ENCODE measurements at regions not wholly inside any gene's neighbourhood (a gene's known extent, or its start where the extent isn't known, plus 50 kb on each side); places are given as distances from the start of the nearest gene placed in this dataset.

DNA sequence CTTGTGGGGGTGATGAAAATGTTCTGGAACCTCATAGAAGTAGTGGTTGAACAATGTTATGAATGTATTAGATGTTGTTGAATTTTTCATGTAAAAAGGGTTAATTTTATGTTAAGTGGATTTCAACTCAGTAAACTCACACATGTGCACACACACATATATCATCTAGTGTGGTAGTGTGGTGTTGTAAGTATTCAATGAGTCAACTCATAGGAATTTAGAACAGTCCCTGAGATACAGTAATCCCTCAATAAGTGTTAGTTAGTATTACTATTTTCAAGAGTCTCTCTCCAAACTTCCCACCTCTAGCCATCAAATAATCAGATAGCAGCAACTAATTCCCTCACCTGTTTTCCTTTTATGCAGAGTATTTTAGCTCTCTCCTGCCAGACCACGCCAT, 563.1 kb upstream of the JARID2 start:
- no peak overlapping the region for H3T11ph ChIP-seq (ENCODE audit: low read length)
- no peak overlapping the region for H2BK12ac ChIP-seq (ENCODE audit: insufficient read length, low read depth, low read length)
- H3K23ac ChIP-seq (ENCODE audit: insufficient read length, low read depth, low read length): no peak overlapping the region
- Mint-ChIP-seq H3K4me3 (no peak overlapping the region), H3K27me3 (ENCODE audit: low read depth) (peaks cover 24% of the 10 kb centered on the region), H3K36me3 (ENCODE audit: insufficient read depth in 1 of 3, low read depth in 3 of 3) (no peaks in the 10 kb centered on the region), H3K27ac (no peak overlapping the region), H3K4me1 (peaks cover 16 to 17% of the 10 kb centered on the region in 2 experiments), H3K9me3 (no peaks in the 10 kb centered on the region)
- TF ChIP-seq, protein P1, sequence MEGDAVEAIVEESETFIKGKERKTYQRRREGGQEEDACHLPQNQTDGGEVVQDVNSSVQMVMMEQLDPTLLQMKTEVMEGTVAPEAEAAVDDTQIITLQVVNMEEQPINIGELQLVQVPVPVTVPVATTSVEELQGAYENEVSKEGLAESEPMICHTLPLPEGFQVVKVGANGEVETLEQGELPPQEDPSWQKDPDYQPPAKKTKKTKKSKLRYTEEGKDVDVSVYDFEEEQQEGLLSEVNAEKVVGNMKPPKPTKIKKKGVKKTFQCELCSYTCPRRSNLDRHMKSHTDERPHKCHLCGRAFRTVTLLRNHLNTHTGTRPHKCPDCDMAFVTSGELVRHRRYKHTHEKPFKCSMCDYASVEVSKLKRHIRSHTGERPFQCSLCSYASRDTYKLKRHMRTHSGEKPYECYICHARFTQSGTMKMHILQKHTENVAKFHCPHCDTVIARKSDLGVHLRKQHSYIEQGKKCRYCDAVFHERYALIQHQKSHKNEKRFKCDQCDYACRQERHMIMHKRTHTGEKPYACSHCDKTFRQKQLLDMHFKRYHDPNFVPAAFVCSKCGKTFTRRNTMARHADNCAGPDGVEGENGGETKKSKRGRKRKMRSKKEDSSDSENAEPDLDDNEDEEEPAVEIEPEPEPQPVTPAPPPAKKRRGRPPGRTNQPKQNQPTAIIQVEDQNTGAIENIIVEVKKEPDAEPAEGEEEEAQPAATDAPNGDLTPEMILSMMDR (conservative IDR thresholded peaks at IDR 0.05): no peak
- no CpG with 5 or more reads among the region's 1 CpG for WGBS (ENCODE audit: extremely low coverage, insufficient read length, low lambda C conversion rate)
- no peak overlapping the region for H4K8ac ChIP-seq (replicated peaks; ENCODE audit: insufficient read length, low read depth, low read length)
- no peak overlapping the region for H3K56ac ChIP-seq (ENCODE audit: insufficient read length, low read depth, low read length)
- no peaks in the 10 kb centered on the region for H3K79me1 ChIP-seq (ENCODE audit: insufficient read depth, low read depth, low read length, poor library complexity, severe bottlenecking)
- no peak overlapping the region for H4K91ac ChIP-seq (ENCODE audit: insufficient read length, low read depth, low read length)
- H3K18ac ChIP-seq (ENCODE audit: insufficient read length, low read depth, low read length): no peak overlapping the region
- no peaks in the 10 kb centered on the region for H3K79me2 ChIP-seq (ENCODE audit: insufficient read depth, low read length)
- H2AFZ ChIP-seq (ENCODE audit: low read length): no peak overlapping the region
- H3K27ac ChIP-seq (ENCODE audit: insufficient read length, low read depth, low read length): no peak overlapping the region
- H4K5ac ChIP-seq (ENCODE audit: insufficient read length, low read depth, low read length): no peak overlapping the region
- H2AK5ac ChIP-seq (ENCODE audit: insufficient read length, low read length): no peak overlapping the region
- no peak overlapping the region for H2BK20ac ChIP-seq (ENCODE audit: low read depth, low read length, poor library complexity, severe bottlenecking)
- no peak overlapping the region for H3K9ac ChIP-seq (ENCODE audit: extremely low read depth, insufficient read length, low read length)
- H3K9me3 ChIP-seq (ENCODE audit: control insufficient read depth, low read depth, low read length): no peaks in the 10 kb centered on the region
- H2BK15ac ChIP-seq (ENCODE audit: low read depth, low read length): no peak overlapping the region
- no peak overlapping the region for H2BK5ac ChIP-seq (ENCODE audit: insufficient read length, low read length)
- H3K4ac ChIP-seq (ENCODE audit: low read depth, low read length): no peak overlapping the region
- no peak for DNase-seq
- H3K4me2 ChIP-seq (ENCODE audit: insufficient read depth, insufficient read length, low read length): no peak overlapping the region
- H3K23me2 ChIP-seq (ENCODE audit: insufficient read length, low read depth, low read length, poor library complexity, severe bottlenecking): no peaks in the 10 kb centered on the region
- no peaks in the 10 kb centered on the region for H3K4me1 ChIP-seq (ENCODE audit: insufficient read depth, low read length)
- no peak overlapping the region for H2BK120ac ChIP-seq (ENCODE audit: low read depth, low read length, poor library complexity, severe bottlenecking)
- no peak overlapping the region for H3K14ac ChIP-seq (ENCODE audit: insufficient read depth, low read length)
- no peaks in the 10 kb centered on the region for H3K27me3 ChIP-seq (ENCODE audit: insufficient read depth, low read length)
- no peaks in the 10 kb centered on the region for H4K20me1 ChIP-seq (ENCODE audit: control insufficient read depth, insufficient read depth, insufficient read length)
